Keratinocyte (primary cell): ENCODE measurements at regions not wholly inside any gene's neighbourhood (a gene's known extent, or its start where the extent isn't known, plus 50 kb on each side); places are given as distances from the start of the nearest gene placed in this dataset.

ENCODE experiments used
- CTCF ChIP-seq, 3 experiments: IDR thresholded peaks in 1 of 3; conservative IDR thresholded peaks in 1 of 3; optimal IDR thresholded peaks in 1 of 3; 2 replicates in 2 of 3; 3 replicates in 1 of 3; pipeline versions ENCODE3 to v1.5.1; 2011; ENCODE audit warnings: low read length in 3 of 3, mild to moderate bottlenecking in 3 of 3, moderate library complexity in 2 of 3, control low read depth in 1 of 3, inconsistent platforms in 1 of 3; ENCODE audit not compliant: insufficient read depth in 2 of 3; ENCODE audit errors: extremely low read depth in 1 of 3
- EZH2 ChIP-seq: IDR thresholded peaks from one replicate; pipeline ENCODE4 v1.6.1; 2012; ENCODE audit warnings: inconsistent platforms, mild to moderate bottlenecking, low read length, moderate library complexity

DNA sequence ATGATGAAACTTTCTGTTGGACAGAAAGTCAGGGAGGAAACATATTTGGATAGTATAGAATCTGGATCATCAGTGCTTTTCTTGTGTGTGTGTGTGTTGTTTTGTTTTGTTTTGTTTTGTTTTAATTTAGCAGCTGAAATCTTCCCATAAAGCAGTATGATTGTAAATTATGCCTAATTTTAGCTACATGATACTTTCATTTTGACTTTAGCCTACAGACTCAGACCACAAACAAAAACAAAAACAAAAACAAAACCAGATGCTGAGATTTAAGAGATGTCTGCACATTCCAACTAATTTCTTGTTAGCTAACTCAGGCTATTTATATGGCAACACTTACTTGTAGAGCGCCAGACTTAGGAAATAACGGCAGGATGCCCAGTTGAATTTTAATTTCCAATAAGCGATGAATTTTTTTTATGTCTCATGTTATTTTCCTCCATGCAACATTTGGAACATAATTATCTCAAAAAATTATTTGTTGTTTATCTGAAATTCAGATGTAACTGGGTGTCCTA, 119.5 kb upstream of the TRPC7 start:
- TF ChIP-seq CTCF (optimal IDR thresholded peaks at IDR 0.05 in 1 of 3, IDR thresholded peaks at IDR 0.05 in 1 of 3, conservative IDR thresholded peaks at IDR 0.05 in 1 of 3; ENCODE audit: extremely low read depth in 1 of 3, insufficient read depth in 2 of 3, low read length in 3 of 3) (no peak), EZH2 (no peak)
